ENCODE measurements at regions not wholly inside any gene's neighbourhood (a gene's known extent, or its start where the extent isn't known, plus 50 kb on each side); places are given as distances from the start of the nearest gene placed in this dataset.

GRCh38 chr3:182605882-182606611, 187.3 kb upstream of the ATP11B start:
- TF ChIP-seq CTCF (IDR thresholded peaks at IDR 0.05; ENCODE audit: insufficient read depth, low read length): no peak
- TF ChIP-seq POLR2AphosphoS5 (IDR thresholded peaks at IDR 0.05; ENCODE audit: low read depth): no peak
- no peak for TF ChIP-seq REST (IDR thresholded peaks at IDR 0.05; ENCODE audit: insufficient replicate concordance, low read depth)

All from HL-60 (cell line).